Lung (tissue), 11 donors: ENCODE measurements at regions not wholly inside any gene's neighbourhood (a gene's known extent, or its start where the extent isn't known, plus 50 kb on each side); places are given as distances from the start of the nearest gene placed in this dataset.

Experiments
- ATAC-seq: fragments of 200-7000 bp; cut with Tn5 transposase; one replicate; pipeline ENCODE4 v1.9.1; 2020; ENCODE audit warnings: moderate number of reproducible peaks; ENCODE audit not compliant: insufficient read depth, low FRiP score
- DNase-seq, 3 donors: peaks; one replicate each; pipeline ENCODE4 v3.0.0-alpha.2; 2013 to 2017
- H3K27ac ChIP-seq, 2 donors: one replicate each; pipeline ENCODE4 v1.5.1; 2013; ENCODE audit warnings: mild to moderate bottlenecking in 2 of 2, moderate library complexity in 2 of 2, control low read depth in 1 of 2, inconsistent platforms in 1 of 2, low read depth in 1 of 2, low read length in 1 of 2
- H3K27me3 ChIP-seq, 3 donors: one replicate each; pipeline ENCODE4 v1.5.1; 2013; ENCODE audit warnings: low read length in 2 of 3; ENCODE audit not compliant: control insufficient read depth in 3 of 3, insufficient read depth in 3 of 3
- H3K36me3 ChIP-seq, 4 donors: one replicate each; pipeline ENCODE4 v1.5.1; 2013; ENCODE audit warnings: low read length in 4 of 4, mild to moderate bottlenecking in 1 of 4, moderate library complexity in 1 of 4; ENCODE audit not compliant: control insufficient read depth in 4 of 4, insufficient read depth in 4 of 4
- H3K4me1 ChIP-seq, 5 donors: one replicate each; pipeline ENCODE4 v1.5.1; 2013; ENCODE audit warnings: low read length in 5 of 5, mild to moderate bottlenecking in 2 of 5, moderate library complexity in 1 of 5; ENCODE audit not compliant: control insufficient read depth in 5 of 5, insufficient read depth in 5 of 5
- H3K4me3 ChIP-seq: one replicate; pipeline ENCODE4 v1.5.1; 2013; ENCODE audit warnings: mild to moderate bottlenecking, control low read depth, moderate library complexity
- H3K9ac ChIP-seq, 2 donors: one replicate each; pipeline ENCODE4 v1.5.1; 2013; ENCODE audit warnings: low read length in 2 of 2, control low read depth in 1 of 2; ENCODE audit not compliant: insufficient read depth in 1 of 2
- H3K9me3 ChIP-seq, 4 donors: one replicate each; pipeline ENCODE4 v1.5.1; 2013; ENCODE audit warnings: low read length in 3 of 4, mild to moderate bottlenecking in 1 of 4, moderate library complexity in 1 of 4; ENCODE audit not compliant: control insufficient read depth in 4 of 4, insufficient read depth in 3 of 4
- WGBS, 2 donors: extraction: QIAGEN DNeasy Blood & Tissue Kit; methylation state at CpG; one replicate each; pipeline ENCODE4 v1.1.7; 2013; 5-methylcytosine and 5-hydroxymethylcytosine counted together
- TF ChIP-seq, protein P1 (sequence below): IDR thresholded peaks from 2 replicates; pipeline ENCODE4 v1.5.1; 2012; ENCODE audit warnings: mild to moderate bottlenecking; ENCODE audit errors: control extremely low read depth, extremely low read depth
- donor health status: control.
- donor health status: control.
- donor health status: Bipolar disorder and iron deficiency.
- donor health status: healthy.
- donor health status: DM: yes; HTN: yes; CAD: no.

- DNase-seq (no peak), ATAC-seq (no peak)
- Histone ChIP-seq H3K27ac (no peak overlapping the region), H3K9ac (no peak overlapping the region), H3K36me3 (no peaks in the 10 kb centered on the region), H3K4me1 (no peaks in the 10 kb centered on the region), H3K4me3 (no peak overlapping the region), H3K27me3 (no peaks in the 10 kb centered on the region), H3K9me3 (no peaks in the 10 kb centered on the region)
- WGBS, 2 donors = 79 to 86% methylated on average over 6 of the region's 6 CpGs
- TF ChIP-seq, protein P1, sequence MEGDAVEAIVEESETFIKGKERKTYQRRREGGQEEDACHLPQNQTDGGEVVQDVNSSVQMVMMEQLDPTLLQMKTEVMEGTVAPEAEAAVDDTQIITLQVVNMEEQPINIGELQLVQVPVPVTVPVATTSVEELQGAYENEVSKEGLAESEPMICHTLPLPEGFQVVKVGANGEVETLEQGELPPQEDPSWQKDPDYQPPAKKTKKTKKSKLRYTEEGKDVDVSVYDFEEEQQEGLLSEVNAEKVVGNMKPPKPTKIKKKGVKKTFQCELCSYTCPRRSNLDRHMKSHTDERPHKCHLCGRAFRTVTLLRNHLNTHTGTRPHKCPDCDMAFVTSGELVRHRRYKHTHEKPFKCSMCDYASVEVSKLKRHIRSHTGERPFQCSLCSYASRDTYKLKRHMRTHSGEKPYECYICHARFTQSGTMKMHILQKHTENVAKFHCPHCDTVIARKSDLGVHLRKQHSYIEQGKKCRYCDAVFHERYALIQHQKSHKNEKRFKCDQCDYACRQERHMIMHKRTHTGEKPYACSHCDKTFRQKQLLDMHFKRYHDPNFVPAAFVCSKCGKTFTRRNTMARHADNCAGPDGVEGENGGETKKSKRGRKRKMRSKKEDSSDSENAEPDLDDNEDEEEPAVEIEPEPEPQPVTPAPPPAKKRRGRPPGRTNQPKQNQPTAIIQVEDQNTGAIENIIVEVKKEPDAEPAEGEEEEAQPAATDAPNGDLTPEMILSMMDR = no peak
These were observed 81.5 kb upstream of the VIPR2 start for GRCh38 chr7:159226011-159226702.

DNA sequence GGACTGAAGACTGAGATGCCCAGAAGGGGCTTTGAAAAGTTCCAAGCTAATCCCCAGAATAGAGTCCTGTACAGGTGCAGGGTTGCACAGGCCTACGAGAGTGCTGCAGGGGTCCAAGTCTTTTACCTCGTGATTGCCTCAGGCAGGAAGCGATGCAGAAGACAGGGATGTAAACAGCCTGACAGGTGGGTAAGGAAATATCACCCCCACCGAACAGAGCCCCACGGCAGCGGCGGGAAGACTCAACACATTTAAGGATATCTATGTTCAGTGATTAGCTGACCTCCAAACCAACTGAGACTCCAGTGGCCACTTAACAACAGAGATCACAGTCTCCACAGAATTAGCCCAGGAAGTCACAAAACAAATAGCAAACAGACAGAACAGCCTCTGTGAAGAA, 73.9 kb upstream of the VIPR2 start:
- WGBS, 2 donors = 72 to 73% methylated on average over 7 of the region's 7 CpGs
- Histone ChIP-seq H3K27me3 (no peaks in the 10 kb centered on the region), H3K4me3 (no peak overlapping the region), H3K36me3 (no peaks in the 10 kb centered on the region), H3K27ac (no peak overlapping the region), H3K4me1 (no peaks in the 10 kb centered on the region), H3K9me3 (no peaks in the 10 kb centered on the region), H3K9ac (no peak overlapping the region)
- TF ChIP-seq, protein P1 = no peak
- DNase-seq = no peak
- ATAC-seq = no peak

DNA sequence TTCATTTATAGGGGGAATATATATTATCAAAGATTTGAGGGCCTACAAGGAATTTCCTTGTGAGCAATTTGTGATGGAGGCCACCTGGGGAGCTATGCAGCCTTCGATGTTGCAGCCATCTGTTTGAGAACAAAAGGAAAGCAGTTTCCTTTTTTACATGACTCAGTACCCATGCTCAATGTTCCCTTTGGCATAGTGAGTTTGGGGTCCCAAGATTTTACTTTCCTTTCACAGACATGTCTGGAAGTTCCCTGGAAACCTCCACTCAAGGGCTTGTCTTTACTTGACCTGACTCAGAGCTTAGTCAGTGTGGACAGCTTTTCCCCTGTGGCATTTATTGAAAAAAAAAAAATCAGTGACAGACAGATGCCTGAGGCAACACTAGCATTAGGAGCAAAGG, 73.5 kb upstream of the VIPR2 start:
- no peaks in the 10 kb centered on the region for H3K9me3 ChIP-seq
- no peak overlapping the region for H3K9ac ChIP-seq
- 61 to 64% methylated on average over 1 of the region's 1 CpG for WGBS, 2 donors
- no peak overlapping the region for H3K4me3 ChIP-seq
- H3K36me3 ChIP-seq = no peaks in the 10 kb centered on the region
- DNase-seq = no peak
- TF ChIP-seq, protein P1 = no peak
- no peak overlapping the region for H3K27ac ChIP-seq
- ATAC-seq = no peak
- H3K27me3 ChIP-seq = no peaks in the 10 kb centered on the region
- H3K4me1 ChIP-seq = no peaks in the 10 kb centered on the region

GRCh38 chr7:159215076-159215475, 70.4 kb upstream of the VIPR2 start:
- Histone ChIP-seq H3K27ac (no peak overlapping the region), H3K4me3 (no peak overlapping the region), H3K9ac (no peak overlapping the region), H3K9me3 (peaks cover 0 to 3% (median 0%) of the 10 kb centered on the region in 4 donors), H3K36me3 (no peaks in the 10 kb centered on the region), H3K27me3 (peaks cover 0 to 4% (median 0%) of the 10 kb centered on the region in 3 donors), H3K4me1 (peaks cover 0 to 3% (median 0%) of the 10 kb centered on the region in 5 donors)
- DNase-seq (no peak), ATAC-seq (no peak)
- 89 to 93% methylated on average over 4 of the region's 4 CpGs for WGBS, 2 donors
- TF ChIP-seq, protein P1 = no peak
